ENCODE measurements at regions not wholly inside any gene's neighbourhood (a gene's known extent, or its start where the extent isn't known, plus 50 kb on each side); places are given as distances from the start of the nearest gene placed in this dataset.

DNA sequence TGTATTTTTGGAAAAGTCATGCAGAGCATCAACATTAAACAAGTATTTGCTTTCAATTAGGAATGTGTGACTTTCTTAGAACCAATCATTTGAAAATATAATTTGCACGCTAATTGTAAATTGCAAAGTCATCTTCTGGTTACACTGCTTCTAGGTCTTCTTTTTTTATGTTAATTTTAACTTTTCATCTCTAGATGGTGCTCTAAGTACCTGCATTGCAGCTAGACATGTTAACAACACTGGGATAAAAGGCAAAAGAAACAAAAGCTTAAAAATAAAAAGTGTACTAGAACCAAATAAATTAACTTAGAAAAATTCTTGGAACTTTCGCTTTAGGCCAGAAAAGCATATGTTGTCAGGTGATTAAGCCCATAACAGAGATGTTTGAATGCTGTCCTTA, 2758.2 kb downstream of the PCDH9 start:
- no peaks in the 10 kb centered on the region for H3K27me3 ChIP-seq (ENCODE audit: insufficient read depth in 3 of 3, low read length in 2 of 3)
- no peaks in the 10 kb centered on the region for H3K36me3 ChIP-seq (ENCODE audit: insufficient read depth in 1 of 2, low read depth in 1 of 2)
- H3K4me1 ChIP-seq: no peaks in the 10 kb centered on the region
- TF ChIP-seq, protein P1, sequence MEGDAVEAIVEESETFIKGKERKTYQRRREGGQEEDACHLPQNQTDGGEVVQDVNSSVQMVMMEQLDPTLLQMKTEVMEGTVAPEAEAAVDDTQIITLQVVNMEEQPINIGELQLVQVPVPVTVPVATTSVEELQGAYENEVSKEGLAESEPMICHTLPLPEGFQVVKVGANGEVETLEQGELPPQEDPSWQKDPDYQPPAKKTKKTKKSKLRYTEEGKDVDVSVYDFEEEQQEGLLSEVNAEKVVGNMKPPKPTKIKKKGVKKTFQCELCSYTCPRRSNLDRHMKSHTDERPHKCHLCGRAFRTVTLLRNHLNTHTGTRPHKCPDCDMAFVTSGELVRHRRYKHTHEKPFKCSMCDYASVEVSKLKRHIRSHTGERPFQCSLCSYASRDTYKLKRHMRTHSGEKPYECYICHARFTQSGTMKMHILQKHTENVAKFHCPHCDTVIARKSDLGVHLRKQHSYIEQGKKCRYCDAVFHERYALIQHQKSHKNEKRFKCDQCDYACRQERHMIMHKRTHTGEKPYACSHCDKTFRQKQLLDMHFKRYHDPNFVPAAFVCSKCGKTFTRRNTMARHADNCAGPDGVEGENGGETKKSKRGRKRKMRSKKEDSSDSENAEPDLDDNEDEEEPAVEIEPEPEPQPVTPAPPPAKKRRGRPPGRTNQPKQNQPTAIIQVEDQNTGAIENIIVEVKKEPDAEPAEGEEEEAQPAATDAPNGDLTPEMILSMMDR (IDR thresholded peaks at IDR 0.05): peak; percentile 18
- H3K9me3 ChIP-seq: no peaks in the 10 kb centered on the region
- intact Hi-C loops (cut with DNase I): no loop called here
- DNase-seq: no peak
- H3K27ac ChIP-seq: no peak overlapping the region
- 41 to 59% (median 55%) methylated on average over 2 of the region's 2 CpGs for whole genome bisulfite sequencing, 3 donors
- no peak overlapping the region for H3K4me3 ChIP-seq
- no peak for ATAC-seq

DNA sequence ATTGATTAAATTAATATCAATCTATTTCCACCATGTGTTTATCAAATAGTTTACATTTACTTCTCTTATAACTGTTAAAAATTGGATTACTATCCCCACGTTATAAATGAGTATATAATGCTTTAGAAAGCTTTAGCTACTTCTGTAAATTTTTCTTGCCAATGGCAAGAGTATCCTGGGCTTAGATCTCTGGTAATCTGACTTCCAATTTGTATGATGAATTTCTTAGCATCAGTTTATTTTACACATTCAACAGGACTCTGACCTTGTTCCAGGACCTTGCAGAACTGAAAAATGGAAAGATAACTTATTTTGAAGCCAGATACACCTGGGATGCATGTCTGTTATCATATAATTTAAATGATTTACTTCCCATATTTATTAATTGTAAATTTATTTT, 2759.4 kb downstream of the PCDH9 start:
- DNase-seq (no peak), ATAC-seq (no peak)
- no peak overlapping the region for H3K27ac ChIP-seq
- H3K27me3 ChIP-seq (ENCODE audit: insufficient read depth in 3 of 3, low read length in 2 of 3): no peaks in the 10 kb centered on the region
- intact Hi-C loops (cut with DNase I): no loop called here
- H3K9me3 ChIP-seq: no peaks in the 10 kb centered on the region
- H3K4me3 ChIP-seq: no peak overlapping the region
- WGBS, 3 donors: 49 to 51% (median 49%) methylated on average over 1 of the region's 1 CpG
- no peaks in the 10 kb centered on the region for H3K36me3 ChIP-seq (ENCODE audit: insufficient read depth in 1 of 2, low read depth in 1 of 2)
- H3K4me1 ChIP-seq: no peaks in the 10 kb centered on the region
- TF ChIP-seq, protein P1 (IDR thresholded peaks at IDR 0.05): no peak

DNA sequence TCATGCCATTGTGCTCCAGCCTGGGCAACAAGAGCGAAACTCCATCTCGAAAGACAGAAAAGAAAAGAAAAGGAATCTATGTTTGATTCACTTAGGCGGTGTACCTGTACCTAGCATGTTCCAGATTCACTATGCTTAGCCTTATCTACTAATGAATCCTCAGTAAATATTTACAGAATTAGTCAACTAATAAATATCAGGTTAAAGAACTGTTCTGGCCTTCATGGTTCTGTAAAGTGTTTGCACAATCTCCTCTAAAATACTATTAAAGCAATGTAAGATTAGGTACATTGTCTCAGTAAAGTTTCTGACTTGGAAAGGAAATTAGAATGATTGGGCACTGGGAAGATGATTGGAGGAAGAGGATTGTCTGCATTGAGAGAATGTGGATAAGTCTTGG, 2770.4 kb downstream of the PCDH9 start:
- no peaks in the 10 kb centered on the region for H3K4me1 ChIP-seq
- ATAC-seq (no peak), DNase-seq (no peak)
- H3K4me3 ChIP-seq: no peak overlapping the region
- H3K36me3 ChIP-seq (ENCODE audit: insufficient read depth in 1 of 2, low read depth in 1 of 2): no peaks in the 10 kb centered on the region
- no peak overlapping the region for H3K27ac ChIP-seq
- intact Hi-C loops (cut with DNase I): no loop called here
- TF ChIP-seq, protein P1 (IDR thresholded peaks at IDR 0.05): no peak
- H3K9me3 ChIP-seq: no peaks in the 10 kb centered on the region
- WGBS, 3 donors: 92 to 97% (median 96%) methylated on average over 3 of the region's 3 CpGs
- no peaks in the 10 kb centered on the region for H3K27me3 ChIP-seq (ENCODE audit: insufficient read depth in 3 of 3, low read length in 2 of 3)

DNA sequence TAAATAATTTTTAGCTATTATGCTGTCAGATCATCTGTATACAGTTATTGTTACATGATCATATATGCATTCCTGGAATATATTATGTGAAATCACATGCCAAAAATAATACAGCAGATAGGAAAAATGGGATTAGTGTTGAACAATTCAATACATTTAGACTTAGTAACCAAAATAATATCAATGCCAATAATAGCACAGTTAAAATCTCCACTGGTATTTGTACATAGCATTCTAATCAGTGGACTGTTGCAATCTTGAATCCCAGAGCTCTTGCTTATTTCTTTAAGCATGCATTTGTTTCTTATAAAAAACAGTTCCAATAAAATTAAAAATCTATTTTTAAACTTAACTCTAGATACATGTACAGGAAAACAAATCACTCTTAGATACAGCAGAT, 2772.2 kb downstream of the PCDH9 start:
- no peaks in the 10 kb centered on the region for H3K36me3 ChIP-seq (ENCODE audit: insufficient read depth in 1 of 2, low read depth in 1 of 2)
- intact Hi-C loops (cut with DNase I): no loop called here
- no peak for ATAC-seq
- no peak overlapping the region for H3K4me3 ChIP-seq
- no peaks in the 10 kb centered on the region for H3K9me3 ChIP-seq
- no peaks in the 10 kb centered on the region for H3K4me1 ChIP-seq
- TF ChIP-seq, protein P1 (IDR thresholded peaks at IDR 0.05): no peak
- DNase-seq: no peak
- no peak overlapping the region for H3K27ac ChIP-seq
- no peaks in the 10 kb centered on the region for H3K27me3 ChIP-seq (ENCODE audit: insufficient read depth in 3 of 3, low read length in 2 of 3)

DNA sequence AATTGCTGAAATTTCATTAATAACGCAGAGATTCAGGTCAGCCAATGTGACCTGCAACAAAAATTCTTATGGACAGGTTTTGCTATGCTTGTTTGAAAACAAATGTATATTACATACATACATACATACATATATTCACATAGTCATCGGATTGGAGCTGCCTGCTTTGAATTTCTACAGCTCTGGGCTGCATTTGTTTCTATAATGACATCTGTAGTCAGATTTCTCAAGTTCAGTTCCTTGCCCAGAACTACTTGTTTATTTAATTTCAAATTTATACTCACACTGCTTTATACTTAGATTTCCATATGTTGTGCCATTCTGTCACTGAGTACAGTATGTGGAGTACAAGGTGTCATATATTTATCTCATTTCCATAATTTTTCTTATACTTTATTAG, 2775.0 kb downstream of the PCDH9 start:
- 79 to 82% (median 81%) methylated on average over 2 of the region's 2 CpGs for WGBS, 3 donors
- no peaks in the 10 kb centered on the region for H3K4me1 ChIP-seq
- intact Hi-C loops (cut with DNase I): no loop called here
- no peaks in the 10 kb centered on the region for H3K36me3 ChIP-seq (ENCODE audit: insufficient read depth in 1 of 2, low read depth in 1 of 2)
- no peaks in the 10 kb centered on the region for H3K9me3 ChIP-seq
- H3K4me3 ChIP-seq: no peak overlapping the region
- ATAC-seq: no peak
- H3K27me3 ChIP-seq (ENCODE audit: insufficient read depth in 3 of 3, low read length in 2 of 3): no peaks in the 10 kb centered on the region
- no peak overlapping the region for H3K27ac ChIP-seq
- TF ChIP-seq, protein P1 (IDR thresholded peaks at IDR 0.05): no peak
- DNase-seq: no peak

Data from psoas muscle (tissue), 7 donors.